CD14-positive monocyte (primary cell): ENCODE measurements at regions not wholly inside any gene's neighbourhood (a gene's known extent, or its start where the extent isn't known, plus 50 kb on each side); places are given as distances from the start of the nearest gene placed in this dataset.

Experiments used
- DNase-seq, 3 donors: peaks; one replicate each; pipeline ENCODE4 v3.0.0-alpha.2; 2011 to 2022
- H2AFZ ChIP-seq: 2 replicates; pipeline ENCODE4 v1.6.0; 2012; ENCODE audit warnings: mild to moderate bottlenecking, low read depth, low read length, inconsistent platforms; ENCODE audit not compliant: insufficient read depth, poor library complexity, severe bottlenecking
- H3K27ac ChIP-seq, 2 donors: 1 replicate in 1 of 2; 2 replicates in 1 of 2; pipeline ENCODE4 v1.5.1; 2012 to 2013; ENCODE audit warnings: low read length in 2 of 2, control low read depth in 1 of 2, inconsistent platforms in 1 of 2, low read depth in 1 of 2, mild to moderate bottlenecking in 1 of 2
- H3K27me3 ChIP-seq, 2 donors: one replicate each; pipeline versions ENCODE4 v1.6.0 to v1.6.1; 2011 to 2013; ENCODE audit warnings: low read length in 2 of 2; ENCODE audit not compliant: control insufficient read depth in 2 of 2, insufficient read depth in 2 of 2
- H3K36me3 ChIP-seq, 2 donors: replicated peaks in 1 of 2; 1 replicate in 1 of 2; 2 replicates in 1 of 2; pipeline versions ENCODE4 v1.5.1 to v1.6.1; 2012 to 2013; ENCODE audit warnings: low read length in 2 of 2, control low read depth in 1 of 2, inconsistent platforms in 1 of 2, mild to moderate bottlenecking in 1 of 2; ENCODE audit not compliant: insufficient read depth in 2 of 2, control insufficient read depth in 1 of 2
- H3K4me1 ChIP-seq, 2 donors: 1 replicate in 1 of 2; 2 replicates in 1 of 2; pipeline versions ENCODE4 v1.5.1 to v1.6.1; 2012 to 2013; ENCODE audit warnings: low read length in 2 of 2, control low read depth in 1 of 2, inconsistent platforms in 1 of 2, mild to moderate bottlenecking in 1 of 2, moderate library complexity in 1 of 2; ENCODE audit not compliant: insufficient read depth in 2 of 2, control insufficient read depth in 1 of 2
- H3K4me2 ChIP-seq: replicated peaks from 2 replicates; pipeline ENCODE3; 2012; ENCODE audit warnings: low read length, moderate library complexity, mild to moderate bottlenecking; ENCODE audit not compliant: poor library complexity, severe bottlenecking; ENCODE audit errors: extremely low read depth
- H3K4me3 ChIP-seq, 3 experiments: fragments of 200-600 bp in 1 of 3; sonication (generic) in 1 of 3; replicated peaks in 1 of 3; 1 replicate in 2 of 3; 2 replicates in 1 of 3; pipeline ENCODE4 v1.5.1; 2011 to 2013; ENCODE audit warnings: low read length in 3 of 3, mild to moderate bottlenecking in 3 of 3, control low read depth in 2 of 3, low read depth in 2 of 3, inconsistent platforms in 1 of 3, moderate library complexity in 1 of 3
- H3K79me2 ChIP-seq: 2 replicates; pipeline ENCODE4 v1.6.0; 2012; ENCODE audit warnings: mild to moderate bottlenecking, control low read depth, inconsistent platforms, low read length, moderate library complexity; ENCODE audit not compliant: insufficient read depth
- H3K9ac ChIP-seq: 2 replicates; pipeline ENCODE4 v1.6.0; 2017; ENCODE audit warnings: low read length, mild to moderate bottlenecking; ENCODE audit not compliant: insufficient read depth, poor library complexity, severe bottlenecking
- H3K9me3 ChIP-seq, 2 donors: replicated peaks in 1 of 2; 1 replicate in 1 of 2; 2 replicates in 1 of 2; pipeline versions ENCODE4 v1.5.1 to v1.6.1; 2012 to 2013; ENCODE audit warnings: low read length in 2 of 2, control low read depth in 1 of 2; ENCODE audit not compliant: control insufficient read depth in 1 of 2, insufficient read depth in 1 of 2
- H4K20me1 ChIP-seq: 2 replicates; pipeline ENCODE4 v1.6.0; 2012; ENCODE audit warnings: mild to moderate bottlenecking, low read length, control low read depth, moderate library complexity; ENCODE audit not compliant: insufficient read depth
- H3K27ac Mint-ChIP-seq, 7 donors: one replicate each; pipeline ENCODE4 v1.8.0; 2020; ENCODE audit warnings: mild to moderate bottlenecking in 7 of 7, mixed read lengths in 7 of 7, moderate library complexity in 6 of 7, inconsistent platforms in 2 of 7
- H3K27me3 Mint-ChIP-seq, 3 donors: one replicate each; pipeline ENCODE4 v1.8.0; 2021 to 2022; ENCODE audit warnings: low read depth in 3 of 3, mild to moderate bottlenecking in 3 of 3, mixed read lengths in 3 of 3, moderate library complexity in 3 of 3, inconsistent platforms in 1 of 3
- H3K36me3 Mint-ChIP-seq, 2 donors: one replicate each; pipeline ENCODE4 v1.8.0; 2020; ENCODE audit warnings: mixed read lengths in 2 of 2, inconsistent platforms in 1 of 2, mild to moderate bottlenecking in 1 of 2
- H3K4me1 Mint-ChIP-seq: one replicate; pipeline ENCODE4 v1.8.0; 2020; ENCODE audit warnings: mild to moderate bottlenecking, mixed read lengths
- H3K4me3 Mint-ChIP-seq, 2 donors: one replicate each; pipeline ENCODE4 v1.8.0; 2020; ENCODE audit warnings: mild to moderate bottlenecking in 2 of 2, mixed read lengths in 2 of 2, moderate library complexity in 1 of 2
- H3K9me3 Mint-ChIP-seq, 7 donors: one replicate each; pipeline ENCODE4 v1.8.0; 2020 to 2022; ENCODE audit warnings: mixed read lengths in 7 of 7, mild to moderate bottlenecking in 6 of 7, moderate library complexity in 6 of 7, inconsistent platforms in 2 of 7
- WGBS: methylation state at CpG from one replicate; pipeline ENCODE4 v1.1.5; 2013; ENCODE audit warnings: missing lambda C conversion rate; ENCODE audit not compliant: insufficient coverage; 5-methylcytosine and 5-hydroxymethylcytosine counted together
- intact Hi-C, 2 donors: fragments of 100-400 bp; cut with micrococcal nuclease; formaldehyde crosslinking; loops; one replicate each; pipeline versions ENCODE4 v1.15.0 to v1.15.1; 2023
- TF ChIP-seq, protein P1 (sequence below): fragments of 200-600 bp; IDR thresholded peaks from one replicate; pipeline ENCODE4 v1.8.0; 2022; ENCODE audit warnings: antibody characterized with exemption, mild to moderate bottlenecking

DNA sequence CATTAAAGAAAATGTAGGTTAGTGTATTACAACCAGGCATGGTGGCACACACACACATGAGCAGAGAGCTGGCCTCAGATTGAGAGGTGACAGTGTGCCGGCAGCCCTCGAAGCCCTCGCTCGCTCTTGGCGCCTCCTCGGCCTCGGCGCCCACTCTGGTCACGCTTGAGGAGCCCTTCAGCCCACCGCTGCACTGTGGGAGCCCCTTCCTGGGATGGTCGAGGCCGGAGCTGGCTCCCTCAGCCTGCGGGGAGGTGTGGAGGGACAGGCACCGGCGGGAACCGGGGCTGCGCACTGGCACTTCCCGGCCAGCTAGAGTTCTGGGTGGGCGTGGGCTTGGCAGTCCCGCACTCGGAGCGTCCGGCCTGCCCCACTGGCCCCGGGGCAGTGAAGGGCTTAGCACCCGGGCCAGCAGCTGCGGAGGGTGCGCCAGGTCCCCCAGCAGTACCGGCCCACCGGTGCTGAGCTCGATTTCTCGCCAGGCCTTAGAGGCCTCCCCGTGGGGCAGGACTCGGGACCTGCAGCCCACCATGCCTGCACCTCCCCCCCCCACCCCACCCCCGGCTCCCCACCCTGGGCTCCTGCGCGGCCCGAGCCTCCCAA, 80.4 kb upstream of the TMEM158 start:
- no peaks in the 10 kb centered on the region for H4K20me1 ChIP-seq
- H3K9ac ChIP-seq: no peak overlapping the region
- WGBS: 99% methylated on average over 27 of the region's 37 CpGs
- Mint-ChIP-seq H3K4me3 (no peak overlapping the region), H3K27ac (no peak overlapping the region), H3K36me3 (no peaks in the 10 kb centered on the region), H3K4me1 (no peaks in the 10 kb centered on the region), H3K9me3 (peaks cover 9 to 24% (median 19%) of the 10 kb centered on the region in 7 donors), H3K27me3 (peaks cover 0 to 5% (median 2%) of the 10 kb centered on the region in 3 donors)
- no peak for DNase-seq
- intact Hi-C loops: no loop called here
- no peak overlapping the region for H3K27ac ChIP-seq
- H3K4me2 ChIP-seq: no peak overlapping the region
- TF ChIP-seq, protein P1, sequence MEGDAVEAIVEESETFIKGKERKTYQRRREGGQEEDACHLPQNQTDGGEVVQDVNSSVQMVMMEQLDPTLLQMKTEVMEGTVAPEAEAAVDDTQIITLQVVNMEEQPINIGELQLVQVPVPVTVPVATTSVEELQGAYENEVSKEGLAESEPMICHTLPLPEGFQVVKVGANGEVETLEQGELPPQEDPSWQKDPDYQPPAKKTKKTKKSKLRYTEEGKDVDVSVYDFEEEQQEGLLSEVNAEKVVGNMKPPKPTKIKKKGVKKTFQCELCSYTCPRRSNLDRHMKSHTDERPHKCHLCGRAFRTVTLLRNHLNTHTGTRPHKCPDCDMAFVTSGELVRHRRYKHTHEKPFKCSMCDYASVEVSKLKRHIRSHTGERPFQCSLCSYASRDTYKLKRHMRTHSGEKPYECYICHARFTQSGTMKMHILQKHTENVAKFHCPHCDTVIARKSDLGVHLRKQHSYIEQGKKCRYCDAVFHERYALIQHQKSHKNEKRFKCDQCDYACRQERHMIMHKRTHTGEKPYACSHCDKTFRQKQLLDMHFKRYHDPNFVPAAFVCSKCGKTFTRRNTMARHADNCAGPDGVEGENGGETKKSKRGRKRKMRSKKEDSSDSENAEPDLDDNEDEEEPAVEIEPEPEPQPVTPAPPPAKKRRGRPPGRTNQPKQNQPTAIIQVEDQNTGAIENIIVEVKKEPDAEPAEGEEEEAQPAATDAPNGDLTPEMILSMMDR: no peak
- H3K36me3 ChIP-seq: no peaks in the 10 kb centered on the region
- H3K79me2 ChIP-seq: no peaks in the 10 kb centered on the region
- H3K4me3 ChIP-seq: no peak overlapping the region
- no peak overlapping the region for H2AFZ ChIP-seq
- H3K4me1 ChIP-seq: no peaks in the 10 kb centered on the region
- peaks cover 0 to 2% of the 10 kb centered on the region in 2 donors for H3K27me3 ChIP-seq
- peaks cover 5 to 10% of the 10 kb centered on the region in 2 donors for H3K9me3 ChIP-seq

DNA sequence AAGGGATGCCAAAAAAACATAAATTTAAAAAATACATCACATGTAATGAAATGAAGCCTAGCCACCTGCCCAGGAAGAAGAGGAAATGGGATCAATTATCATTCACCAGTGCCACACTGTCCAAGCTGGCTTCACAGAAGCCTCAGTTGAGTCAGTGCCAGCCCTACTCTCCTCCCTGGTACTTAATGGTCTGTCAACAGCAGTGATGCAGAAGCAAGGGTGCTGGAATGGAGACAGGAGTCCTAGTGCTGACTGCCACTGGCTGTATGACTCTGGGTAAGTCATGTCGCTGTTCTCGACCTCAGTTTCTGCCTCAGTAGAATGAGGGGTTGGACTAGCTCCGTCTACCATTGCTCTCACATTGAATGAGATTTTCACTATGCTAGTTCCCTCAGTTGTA, 78.5 kb upstream of the LARS2 start:
- 80% methylated on average over 1 of the region's 3 CpGs for WGBS
- TF ChIP-seq, protein P1: no peak
- H3K27ac Mint-ChIP-seq: no peak overlapping the region

More for the DNA sequence above, 78.5 kb upstream of the LARS2 start:
- Histone ChIP-seq H3K9ac (no peak overlapping the region), H3K27ac (no peak overlapping the region), H3K36me3 (no peaks in the 10 kb centered on the region), H3K4me1 (no peaks in the 10 kb centered on the region), H2AFZ (no peak overlapping the region), H3K27me3 (peaks cover 3 to 6% of the 10 kb centered on the region in 2 donors), H3K4me3 (no peak overlapping the region), H3K79me2 (no peaks in the 10 kb centered on the region), H3K4me2 (no peak overlapping the region), H4K20me1 (no peaks in the 10 kb centered on the region), H3K9me3 (no peaks in the 10 kb centered on the region)
- Mint-ChIP-seq H3K4me1 (no peaks in the 10 kb centered on the region), H3K36me3 (no peaks in the 10 kb centered on the region), H3K9me3 (peaks cover 2 to 13% (median 4%) of the 10 kb centered on the region in 7 donors), H3K4me3 (no peak overlapping the region), H3K27me3 (peaks cover 7 to 13% (median 9%) of the 10 kb centered on the region in 3 donors)
- DNase-seq: no peak
- intact Hi-C loops: no loop called here
